ENCODE measurements at regions not wholly inside any gene's neighbourhood (a gene's known extent, or its start where the extent isn't known, plus 50 kb on each side); places are given as distances from the start of the nearest gene placed in this dataset.

DNA sequence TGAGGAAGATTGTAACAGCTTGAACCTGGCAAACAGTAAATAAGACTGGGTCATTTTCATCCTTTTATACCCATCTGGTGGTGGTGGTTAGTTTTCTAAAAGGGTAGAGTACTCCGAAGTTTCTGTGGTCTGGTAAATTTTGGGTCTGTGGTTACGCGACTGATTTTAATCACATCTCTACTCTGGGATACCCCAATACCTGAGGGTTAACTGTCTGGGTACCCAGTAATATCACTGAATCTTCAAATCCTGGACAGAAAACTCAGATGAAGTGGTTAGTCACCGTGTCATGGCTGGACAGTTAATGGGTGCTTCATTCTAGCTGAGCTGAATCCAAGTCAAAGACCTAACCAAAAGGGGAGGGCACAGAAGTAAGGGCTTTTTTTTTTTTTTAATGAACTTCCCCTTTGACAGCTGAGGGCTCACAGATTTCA is 474.2 kb downstream of the GADD45G start:
- Mint-ChIP-seq H3K27me3 (peaks cover 35% of the 10 kb centered on the region), H3K4me1 (ENCODE audit: low read depth) (no peaks in the 10 kb centered on the region)

DNA sequence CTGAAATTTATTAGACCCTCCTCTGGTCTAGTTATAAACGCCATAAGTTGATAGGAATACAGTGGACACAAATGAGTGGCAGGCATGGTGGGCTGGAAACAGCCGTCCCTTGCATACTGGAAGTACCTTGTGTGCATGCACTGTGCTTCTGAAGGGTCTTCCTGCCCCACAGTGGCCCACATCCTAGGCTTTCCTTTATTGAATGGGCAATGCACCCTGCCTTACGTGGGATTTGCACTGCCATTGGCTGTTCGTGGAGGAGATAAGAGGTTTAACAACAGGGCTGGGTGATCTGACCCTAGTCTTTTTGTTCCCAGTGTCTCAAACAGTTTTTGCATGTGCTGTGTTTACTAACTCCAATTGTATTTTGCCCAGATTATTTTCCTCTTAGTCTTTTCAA is 480.8 kb downstream of the GADD45G start:
- Mint-ChIP-seq H3K27me3 (peaks cover 23% of the 10 kb centered on the region), H3K27ac (no peak overlapping the region), H3K4me3 (ENCODE audit: low read depth) (no peak overlapping the region), H3K4me1 (ENCODE audit: low read depth) (peaks cover 6% of the 10 kb centered on the region), H3K9me3 (ENCODE audit: low read depth) (peaks cover 3% of the 10 kb centered on the region), H3K36me3 (ENCODE audit: insufficient read depth) (no peaks in the 10 kb centered on the region)
- no peak for DNase-seq (ENCODE audit: low spot score, unreplicated experiment)
- TF ChIP-seq, protein P1, sequence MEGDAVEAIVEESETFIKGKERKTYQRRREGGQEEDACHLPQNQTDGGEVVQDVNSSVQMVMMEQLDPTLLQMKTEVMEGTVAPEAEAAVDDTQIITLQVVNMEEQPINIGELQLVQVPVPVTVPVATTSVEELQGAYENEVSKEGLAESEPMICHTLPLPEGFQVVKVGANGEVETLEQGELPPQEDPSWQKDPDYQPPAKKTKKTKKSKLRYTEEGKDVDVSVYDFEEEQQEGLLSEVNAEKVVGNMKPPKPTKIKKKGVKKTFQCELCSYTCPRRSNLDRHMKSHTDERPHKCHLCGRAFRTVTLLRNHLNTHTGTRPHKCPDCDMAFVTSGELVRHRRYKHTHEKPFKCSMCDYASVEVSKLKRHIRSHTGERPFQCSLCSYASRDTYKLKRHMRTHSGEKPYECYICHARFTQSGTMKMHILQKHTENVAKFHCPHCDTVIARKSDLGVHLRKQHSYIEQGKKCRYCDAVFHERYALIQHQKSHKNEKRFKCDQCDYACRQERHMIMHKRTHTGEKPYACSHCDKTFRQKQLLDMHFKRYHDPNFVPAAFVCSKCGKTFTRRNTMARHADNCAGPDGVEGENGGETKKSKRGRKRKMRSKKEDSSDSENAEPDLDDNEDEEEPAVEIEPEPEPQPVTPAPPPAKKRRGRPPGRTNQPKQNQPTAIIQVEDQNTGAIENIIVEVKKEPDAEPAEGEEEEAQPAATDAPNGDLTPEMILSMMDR (IDR thresholded peaks at IDR 0.05; ENCODE audit: unreplicated experiment) = no peak

More for the DNA sequence above, 474.2 kb downstream of the GADD45G start:
- no peaks in the 10 kb centered on the region for H3K36me3 Mint-ChIP-seq (ENCODE audit: insufficient read depth)
- no peak overlapping the region for H3K4me3 Mint-ChIP-seq (ENCODE audit: low read depth)
- H3K9me3 Mint-ChIP-seq (ENCODE audit: low read depth) = peaks cover under 1% of the 10 kb centered on the region
- no peak for DNase-seq (ENCODE audit: low spot score, unreplicated experiment)
- TF ChIP-seq, protein P1 (IDR thresholded peaks at IDR 0.05; ENCODE audit: unreplicated experiment) = no peak
- H3K27ac Mint-ChIP-seq = no peak overlapping the region

DNA sequence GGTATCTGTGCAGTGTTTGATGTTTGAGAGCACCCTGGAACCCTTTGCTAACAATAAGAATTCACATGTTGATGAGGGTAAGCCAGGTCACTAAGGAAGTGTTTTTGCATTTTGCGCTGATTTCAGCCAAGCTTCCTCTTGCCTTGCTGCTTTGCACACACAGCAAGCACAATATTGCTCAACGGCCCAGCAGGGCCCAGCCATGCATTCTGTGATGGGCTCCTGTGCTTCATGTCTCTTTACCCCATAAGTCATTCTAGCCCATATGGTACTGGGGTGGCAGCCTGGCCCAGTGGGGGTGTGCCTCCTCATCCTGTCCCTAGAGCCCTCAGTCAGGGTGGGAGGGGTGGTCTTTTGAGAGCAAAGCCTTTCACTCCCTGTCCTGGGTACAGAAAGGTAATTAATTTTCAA is 481.3 kb downstream of the GADD45G start:
- H3K4me3 Mint-ChIP-seq (ENCODE audit: low read depth) = no peak overlapping the region
- peaks cover 19% of the 10 kb centered on the region for H3K27me3 Mint-ChIP-seq
- H3K4me1 Mint-ChIP-seq (ENCODE audit: low read depth) = peaks cover 6% of the 10 kb centered on the region
- no peak overlapping the region for H3K27ac Mint-ChIP-seq
- TF ChIP-seq, protein P1 (IDR thresholded peaks at IDR 0.05; ENCODE audit: unreplicated experiment) = no peak
- no peaks in the 10 kb centered on the region for H3K36me3 Mint-ChIP-seq (ENCODE audit: insufficient read depth)
- H3K9me3 Mint-ChIP-seq (ENCODE audit: low read depth) = peaks cover 3% of the 10 kb centered on the region
- DNase-seq (ENCODE audit: low spot score, unreplicated experiment) = no peak

DNA sequence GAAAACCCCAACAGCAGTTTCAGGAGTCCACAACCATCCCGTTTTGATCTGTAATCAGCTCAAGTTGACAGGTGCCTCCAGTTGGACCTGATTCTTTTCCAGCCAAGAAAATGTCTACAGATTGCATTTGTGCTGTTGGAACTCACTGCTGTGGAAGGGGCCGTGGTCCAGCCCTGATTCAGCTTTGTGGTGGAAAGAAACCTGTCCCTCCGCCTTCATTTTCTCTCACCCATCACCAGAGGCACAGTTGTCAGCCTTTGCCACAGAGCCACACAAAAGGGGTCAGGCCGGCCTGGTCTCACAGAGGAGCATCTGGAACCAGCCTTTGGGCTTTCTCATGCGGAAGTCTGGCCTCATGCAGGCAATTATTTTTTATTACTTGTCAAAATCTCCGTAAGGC is 483.6 kb downstream of the GADD45G start:
- H3K9me3 Mint-ChIP-seq (ENCODE audit: low read depth) = peaks cover 3% of the 10 kb centered on the region
- no peak for DNase-seq (ENCODE audit: low spot score, unreplicated experiment)
- peaks cover 7% of the 10 kb centered on the region for H3K4me1 Mint-ChIP-seq (ENCODE audit: low read depth)
- TF ChIP-seq, protein P1 (IDR thresholded peaks at IDR 0.05; ENCODE audit: unreplicated experiment) = no peak
- H3K27ac Mint-ChIP-seq = no peak overlapping the region
- no peaks in the 10 kb centered on the region for H3K36me3 Mint-ChIP-seq (ENCODE audit: insufficient read depth)
- H3K27me3 Mint-ChIP-seq = peaks cover 17% of the 10 kb centered on the region
- H3K4me3 Mint-ChIP-seq (ENCODE audit: low read depth) = no peak overlapping the region

DNA sequence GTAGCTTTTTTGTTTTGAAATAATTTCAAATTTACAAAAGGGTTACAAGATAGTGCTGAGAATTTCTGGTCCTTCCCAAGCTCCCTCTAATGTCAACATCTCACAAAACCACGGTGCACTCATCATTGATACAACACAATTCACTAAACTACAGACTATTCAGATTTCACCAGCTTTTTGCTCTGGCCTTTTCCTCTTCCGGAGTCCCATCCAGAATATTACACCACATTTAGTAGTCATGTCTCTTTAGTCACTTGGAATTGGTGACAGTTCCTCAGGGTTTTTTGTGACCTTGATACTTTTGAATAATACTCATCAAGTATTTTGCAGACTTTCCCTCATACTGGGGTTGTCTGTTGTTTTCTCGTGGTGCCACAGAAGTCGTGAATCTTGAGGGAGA is 484.0 kb downstream of the GADD45G start:
- Mint-ChIP-seq H3K36me3 (ENCODE audit: insufficient read depth) (no peaks in the 10 kb centered on the region), H3K27ac (no peak overlapping the region), H3K4me3 (ENCODE audit: low read depth) (no peak overlapping the region), H3K27me3 (peaks cover 21% of the 10 kb centered on the region), H3K9me3 (ENCODE audit: low read depth) (peaks cover 3% of the 10 kb centered on the region), H3K4me1 (ENCODE audit: low read depth) (peaks cover 8% of the 10 kb centered on the region)
- no peak for DNase-seq (ENCODE audit: low spot score, unreplicated experiment)
- TF ChIP-seq, protein P1 (IDR thresholded peaks at IDR 0.05; ENCODE audit: unreplicated experiment) = no peak
